GM18951 (cell line): ENCODE measurements at regions not wholly inside any gene's neighbourhood (a gene's known extent, or its start where the extent isn't known, plus 50 kb on each side); places are given as distances from the start of the nearest gene placed in this dataset.
"Not testable (repeated sequence)": the region's sequence is repeated elsewhere in the genome, so short reads cannot be mapped to it uniquely, and the experiment has no call there.

Experiments
- POLR2A ChIP-seq: IDR thresholded peaks from 4 replicates; pipeline ENCODE4 v1.6.1; 2011; ENCODE audit warnings: mild to moderate bottlenecking; ENCODE audit not compliant: insufficient read length, insufficient read depth; ENCODE audit errors: extremely low read depth
- in situ Hi-C: fragments of 300-500 bp; cut with MboI; formaldehyde crosslinking; loops from one replicate; pipeline ENCODE4 v1.12.0; 2022; ENCODE audit warnings: low sequenced_read_pairs, mixed read lengths, inconsistent platforms; ENCODE audit not compliant: unreplicated experiment

- no peak for TF ChIP-seq POLR2A
- in situ Hi-C loops, result no loop called here
Observed at GRCh38 chr10:28434063-28434462, 98.9 kb upstream of the WAC start.

DNA sequence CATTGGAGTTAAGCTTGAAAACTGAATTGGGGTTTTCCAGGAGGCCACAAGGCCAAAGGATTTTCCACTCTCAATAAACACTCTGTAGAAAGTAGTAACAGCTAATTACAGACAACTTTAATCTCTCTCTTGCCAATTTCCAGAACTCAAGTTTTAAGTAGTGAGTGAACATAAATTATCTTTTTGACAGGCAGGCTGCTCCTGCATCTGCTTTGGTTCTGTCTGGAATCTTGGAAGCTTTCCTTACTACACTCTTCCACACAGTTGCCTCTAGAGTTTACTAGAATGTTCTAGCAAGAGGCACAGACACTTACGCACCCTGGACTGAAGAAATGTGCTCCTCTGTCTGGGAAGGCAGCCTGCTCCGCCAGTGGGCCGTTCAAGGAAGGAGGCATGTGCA lies 90.5 kb upstream of the WAC start:
- in situ Hi-C loops, result no loop called here
- no peak for TF ChIP-seq POLR2A

GRCh38 chr10:28444031-28444430 lies 88.9 kb upstream of the WAC start:
- no peak for TF ChIP-seq POLR2A
- in situ Hi-C loops, result no loop called here

DNA sequence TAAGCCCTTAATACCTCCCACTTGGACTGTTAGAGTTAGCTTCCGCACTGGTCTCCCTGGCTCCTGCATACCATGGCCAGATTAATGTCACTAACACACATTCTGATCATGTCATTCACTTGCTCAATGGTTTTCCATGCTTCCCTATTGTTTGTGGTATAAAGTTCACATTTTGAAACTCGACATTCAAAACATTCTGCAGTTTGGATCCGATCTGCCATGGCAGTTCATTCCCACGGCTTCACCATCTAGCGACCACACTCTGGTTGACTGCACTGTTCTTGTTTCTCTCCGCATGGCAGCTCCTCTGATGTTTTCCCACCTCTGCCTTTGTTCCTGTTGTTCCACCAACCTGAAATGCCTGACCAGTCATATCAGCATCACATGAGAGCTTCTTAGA lies 87.4 kb upstream of the WAC start:
- TF ChIP-seq POLR2A, result no peak
- in situ Hi-C loops, result no loop called here

DNA sequence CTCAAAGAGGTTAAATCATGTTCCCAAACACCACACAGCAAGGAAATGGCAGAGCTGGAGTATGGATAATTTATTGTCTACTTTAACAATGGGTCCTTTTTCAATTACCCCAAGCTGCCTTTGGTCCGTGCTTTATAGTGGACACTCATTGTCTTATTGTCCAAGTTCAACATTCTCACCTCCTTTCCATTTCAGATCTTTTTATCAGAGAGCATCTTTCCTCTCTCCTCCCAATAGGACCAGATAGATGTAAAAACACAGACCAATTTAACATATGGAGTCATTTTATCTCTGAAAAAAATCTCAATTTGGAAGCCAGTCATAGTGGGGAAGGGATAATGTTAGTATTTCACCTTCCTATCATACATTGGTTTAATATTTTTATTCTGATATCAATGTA lies 83.5 kb upstream of the WAC start:
- in situ Hi-C loops, result no loop called here
- no peak for TF ChIP-seq POLR2A

DNA sequence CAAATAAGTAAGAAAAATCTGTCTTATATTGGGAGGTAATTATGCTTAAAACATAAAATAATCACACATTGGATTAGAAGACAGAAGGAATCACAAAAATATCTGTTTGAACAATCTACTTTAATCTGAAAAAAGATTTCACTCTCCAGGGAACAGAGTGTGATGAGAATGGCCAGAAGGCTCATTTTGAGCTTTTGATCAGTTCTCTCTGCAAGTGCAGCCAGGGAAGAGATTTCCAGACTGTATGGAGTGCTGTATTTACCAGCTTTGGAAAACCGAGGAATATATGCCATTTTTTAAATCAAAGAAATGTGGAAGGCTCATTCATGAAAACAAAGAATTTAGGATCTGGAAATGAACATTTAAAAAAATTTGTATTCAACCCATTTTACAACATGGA lies 83.0 kb upstream of the WAC start:
- TF ChIP-seq POLR2A, result no peak
- in situ Hi-C loops, result no loop called here

DNA sequence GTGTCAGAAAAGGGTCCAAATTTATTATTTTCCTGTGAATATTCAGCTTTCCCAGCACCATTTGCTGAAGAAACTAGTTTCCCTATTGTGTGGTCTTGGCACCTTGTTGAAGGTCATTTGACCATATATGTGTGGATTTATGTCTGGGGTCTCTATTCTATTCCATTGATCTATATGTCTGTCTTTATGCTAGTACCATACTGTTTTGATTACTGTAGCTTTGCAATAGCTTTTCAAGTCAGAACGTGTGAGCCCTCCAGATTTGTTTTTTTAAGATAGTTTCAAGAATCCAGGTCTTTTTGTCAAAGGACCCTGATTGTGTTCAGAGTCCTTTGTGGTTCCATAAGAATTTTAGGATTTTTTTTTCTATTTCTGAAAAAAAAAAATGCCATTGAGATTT lies 79.0 kb upstream of the WAC start:
- in situ Hi-C loops, result no loop called here
- no peak for TF ChIP-seq POLR2A

- in situ Hi-C loops, result no loop called here
Observed at GRCh38 chr10:28457110-28457509, 75.8 kb upstream of the WAC start.

DNA sequence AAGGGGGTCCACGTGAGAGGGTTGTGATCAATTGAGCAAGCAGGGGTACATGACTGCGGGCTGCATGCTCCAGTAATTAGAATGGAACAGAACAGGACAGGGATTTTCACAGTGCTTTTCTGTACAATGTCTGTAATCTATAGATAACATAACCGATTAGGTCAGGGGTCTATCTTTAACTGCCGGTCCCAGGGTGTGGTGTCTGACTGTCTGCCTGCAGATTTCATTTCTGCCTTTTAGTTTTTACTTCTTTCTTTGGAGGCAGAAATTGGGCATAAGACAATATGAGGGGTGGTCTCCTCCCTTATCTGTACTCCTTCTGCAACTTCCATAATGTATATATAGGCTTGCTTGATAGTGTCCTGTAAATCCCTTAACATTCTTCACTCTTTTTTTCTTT lies 75.0 kb upstream of the WAC start:
- in situ Hi-C loops, result not testable (repeated sequence)

More at GRCh38 chr10:28457110-28457509, 75.8 kb upstream of the WAC start:
- no peak for TF ChIP-seq POLR2A

- in situ Hi-C loops, result no loop called here
Observed at GRCh38 chr10:28459453-28460144, 73.3 kb upstream of the WAC start.

GRCh38 chr10:28463141-28463540 lies 69.8 kb upstream of the WAC start:
- in situ Hi-C loops, result no loop called here
- no peak for TF ChIP-seq POLR2A

More at GRCh38 chr10:28459453-28460144, 73.3 kb upstream of the WAC start:
- no peak for TF ChIP-seq POLR2A

- in situ Hi-C loops, result no loop called here
- no peak for TF ChIP-seq POLR2A
Observed at GRCh38 chr10:28463676-28464395, 69.1 kb upstream of the WAC start.

DNA sequence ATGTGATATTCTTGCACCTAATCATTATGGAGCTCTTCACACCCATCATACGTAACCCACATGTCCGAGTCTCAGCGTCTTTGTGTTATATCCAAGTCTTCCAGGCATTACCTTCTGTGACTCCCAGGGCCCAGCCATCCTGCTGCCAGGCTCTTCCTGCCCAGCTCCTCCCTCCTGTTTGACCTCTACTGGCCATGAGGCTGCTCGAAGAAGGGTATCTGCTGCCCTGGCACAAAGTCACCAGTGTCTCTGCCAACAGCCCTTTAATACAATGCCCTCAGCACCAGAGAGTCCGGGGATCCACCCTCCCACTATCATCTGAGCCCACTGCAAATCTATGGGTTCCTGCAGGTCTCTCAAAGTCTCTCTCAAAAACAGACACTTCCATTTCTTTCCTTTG lies 65.3 kb upstream of the WAC start:
- no peak for TF ChIP-seq POLR2A

DNA sequence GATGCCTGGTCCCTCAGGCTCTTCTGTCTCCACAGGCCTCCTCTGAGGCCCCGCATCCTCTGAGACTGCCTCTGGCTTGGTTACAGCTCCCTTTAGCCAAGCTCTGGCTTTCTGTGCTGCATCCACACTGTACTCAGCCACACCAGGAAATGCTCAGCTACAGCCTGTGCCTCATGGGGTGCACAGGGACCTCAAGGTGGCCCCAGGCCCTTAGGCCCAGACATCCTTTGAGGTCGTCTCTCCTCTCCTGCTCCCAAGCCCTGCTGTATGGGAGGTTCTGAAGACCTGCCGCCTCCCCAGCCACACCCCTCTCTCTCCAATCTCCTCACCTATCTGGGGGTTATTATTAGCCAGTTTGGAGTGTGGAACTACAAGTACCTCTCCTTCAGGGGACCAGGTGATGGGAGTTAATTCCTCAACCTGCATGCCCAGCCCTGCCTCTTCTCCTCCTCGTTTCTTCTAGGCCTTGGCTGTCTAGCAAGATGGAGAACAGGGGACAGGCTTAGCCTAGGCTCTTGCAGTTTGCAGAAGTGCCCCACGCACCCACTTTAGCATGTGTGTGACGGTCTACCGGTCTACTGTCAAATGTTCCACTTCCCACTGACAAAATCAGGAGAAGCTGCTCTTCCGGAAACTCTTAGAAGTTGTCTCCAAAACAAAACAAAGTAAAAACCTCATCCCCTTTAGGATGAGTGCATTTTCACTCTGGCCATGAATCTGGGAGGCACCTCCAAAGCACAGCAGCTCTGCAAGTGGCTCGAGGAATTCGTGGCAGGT lies 64.0 kb upstream of the WAC start:
- no peak for TF ChIP-seq POLR2A
- in situ Hi-C loops, result no loop called here

More for the DNA sequence above, 65.3 kb upstream of the WAC start:
- in situ Hi-C loops, result no loop called here
